Hepatic stellate cell (primary cell): ENCODE measurements at regions not wholly inside any gene's neighbourhood (a gene's known extent, or its start where the extent isn't known, plus 50 kb on each side); places are given as distances from the start of the nearest gene placed in this dataset.
A peak's percentile ranks its signal among the peaks of the same experiment; 100 is the strongest.
"Not testable (repeated sequence)": the region's sequence is repeated elsewhere in the genome, so short reads cannot be mapped to it uniquely, and the experiment has no call there.

ENCODE experiments used
- DNase-seq: peaks from one replicate; pipeline ENCODE4 v3.0.0; 2011; ENCODE audit warnings: low spot score

GRCh38 chr2:39996653-39997080 is 217.6 kb upstream of the THUMPD2 start:
- DNase-seq = no peak

- DNase-seq = no peak
These were observed 216.1 kb upstream of the THUMPD2 start for GRCh38 chr2:39995005-39995737.

- DNase-seq = no peak
These were observed 215.1 kb upstream of the THUMPD2 start for GRCh38 chr2:39994151-39994550.

GRCh38 chr2:39991298-39991697 is 212.2 kb upstream of the THUMPD2 start:
- no peak for DNase-seq

GRCh38 chr2:39990335-39990900 is 211.4 kb upstream of the THUMPD2 start:
- DNase-seq = no peak

GRCh38 chr2:39989888-39990287 is 210.8 kb upstream of the THUMPD2 start:
- DNase-seq = no peak

- DNase-seq = no peak
These were observed 202.8 kb upstream of the THUMPD2 start for GRCh38 chr2:39981883-39982311.

- DNase-seq = no peak
These were observed 196.5 kb upstream of the THUMPD2 start for GRCh38 chr2:39975476-39976020.

GRCh38 chr2:39968037-39968436 is 189.0 kb upstream of the THUMPD2 start:
- no peak for DNase-seq

- DNase-seq = not testable (repeated sequence)
These were observed 181.6 kb upstream of the THUMPD2 start for GRCh38 chr2:39960681-39961080.

GRCh38 chr2:39954346-39954745 is 175.3 kb upstream of the THUMPD2 start:
- DNase-seq = no peak

- DNase-seq = no peak
These were observed 170.1 kb upstream of the THUMPD2 start for GRCh38 chr2:39949131-39949530.

GRCh38 chr2:39948016-39948719 is 169.1 kb upstream of the THUMPD2 start:
- no peak for DNase-seq

GRCh38 chr2:39947294-39948015 is 168.4 kb upstream of the THUMPD2 start:
- no peak for DNase-seq

GRCh38 chr2:39942950-39943349 is 163.9 kb upstream of the THUMPD2 start:
- DNase-seq = peak; percentile 13

- DNase-seq = no peak
These were observed 159.2 kb upstream of the THUMPD2 start for GRCh38 chr2:39938035-39938835.

- no peak for DNase-seq
These were observed 158.6 kb upstream of the THUMPD2 start for GRCh38 chr2:39937621-39938020.

GRCh38 chr2:39934851-39935250 is 155.8 kb upstream of the THUMPD2 start:
- DNase-seq = no peak

- DNase-seq = no peak
These were observed 154.1 kb upstream of the THUMPD2 start for GRCh38 chr2:39933196-39933595.

- DNase-seq = no peak
These were observed 153.1 kb upstream of the THUMPD2 start for GRCh38 chr2:39932198-39932597.

GRCh38 chr2:39930175-39930917 is 151.3 kb upstream of the THUMPD2 start:
- DNase-seq = no peak
